NB4 (cell line): ENCODE measurements at regions not wholly inside any gene's neighbourhood (a gene's known extent, or its start where the extent isn't known, plus 50 kb on each side); places are given as distances from the start of the nearest gene placed in this dataset.

Source experiments
- DNase-seq: peaks from one replicate; pipeline ENCODE4 v3.0.0; 2010; ENCODE audit warnings: low read depth
- H3K4me3 ChIP-seq: one replicate; pipeline ENCODE4 v1.5.1; 2011; ENCODE audit warnings: mild to moderate bottlenecking, low read depth, low read length, moderate library complexity
- MYC ChIP-seq: IDR thresholded peaks from 2 replicates; pipeline ENCODE4 v1.6.1; 2011; ENCODE audit warnings: low read depth, low read length
- POLR2A ChIP-seq: IDR thresholded peaks from 2 replicates; pipeline ENCODE4 v1.6.1; 2011; ENCODE audit warnings: mild to moderate bottlenecking; ENCODE audit not compliant: insufficient read length; ENCODE audit errors: extremely low read depth
- TF ChIP-seq, protein P1 (sequence below): IDR thresholded peaks from one replicate; pipeline ENCODE4 v1.5.1; 2012; ENCODE audit warnings: low read depth, low read length
- TF ChIP-seq, protein P2 (sequence below): IDR thresholded peaks from 2 replicates; pipeline ENCODE4 v1.6.1; 2011; ENCODE audit warnings: low read depth, low read length

DNA sequence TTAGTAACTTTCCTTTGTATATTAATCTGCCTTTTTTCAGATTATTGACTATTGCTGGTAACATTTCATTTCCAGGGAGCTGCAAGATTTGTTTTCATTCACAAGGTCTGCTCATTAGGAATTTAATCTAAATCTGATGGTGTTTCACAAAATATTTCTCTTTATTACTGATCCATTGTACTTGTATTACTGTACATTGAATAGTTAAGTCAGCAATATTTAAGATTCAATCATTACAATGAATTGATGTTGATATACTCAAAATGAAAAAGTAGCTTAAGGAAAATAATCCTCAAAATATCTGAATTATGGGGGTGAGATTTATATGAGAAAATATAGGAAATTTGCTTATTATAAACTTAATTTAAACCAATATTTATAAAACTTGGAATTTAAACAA is 308.6 kb upstream of the PBX1 start:
- TF ChIP-seq, protein P1, sequence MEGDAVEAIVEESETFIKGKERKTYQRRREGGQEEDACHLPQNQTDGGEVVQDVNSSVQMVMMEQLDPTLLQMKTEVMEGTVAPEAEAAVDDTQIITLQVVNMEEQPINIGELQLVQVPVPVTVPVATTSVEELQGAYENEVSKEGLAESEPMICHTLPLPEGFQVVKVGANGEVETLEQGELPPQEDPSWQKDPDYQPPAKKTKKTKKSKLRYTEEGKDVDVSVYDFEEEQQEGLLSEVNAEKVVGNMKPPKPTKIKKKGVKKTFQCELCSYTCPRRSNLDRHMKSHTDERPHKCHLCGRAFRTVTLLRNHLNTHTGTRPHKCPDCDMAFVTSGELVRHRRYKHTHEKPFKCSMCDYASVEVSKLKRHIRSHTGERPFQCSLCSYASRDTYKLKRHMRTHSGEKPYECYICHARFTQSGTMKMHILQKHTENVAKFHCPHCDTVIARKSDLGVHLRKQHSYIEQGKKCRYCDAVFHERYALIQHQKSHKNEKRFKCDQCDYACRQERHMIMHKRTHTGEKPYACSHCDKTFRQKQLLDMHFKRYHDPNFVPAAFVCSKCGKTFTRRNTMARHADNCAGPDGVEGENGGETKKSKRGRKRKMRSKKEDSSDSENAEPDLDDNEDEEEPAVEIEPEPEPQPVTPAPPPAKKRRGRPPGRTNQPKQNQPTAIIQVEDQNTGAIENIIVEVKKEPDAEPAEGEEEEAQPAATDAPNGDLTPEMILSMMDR: no peak
- TF ChIP-seq MYC (no peak), POLR2A (no peak)
- TF ChIP-seq, protein P2, sequence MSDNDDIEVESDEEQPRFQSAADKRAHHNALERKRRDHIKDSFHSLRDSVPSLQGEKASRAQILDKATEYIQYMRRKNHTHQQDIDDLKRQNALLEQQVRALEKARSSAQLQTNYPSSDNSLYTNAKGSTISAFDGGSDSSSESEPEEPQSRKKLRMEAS: no peak
- H3K4me3 ChIP-seq: no peak overlapping the region
- no peak for DNase-seq

DNA sequence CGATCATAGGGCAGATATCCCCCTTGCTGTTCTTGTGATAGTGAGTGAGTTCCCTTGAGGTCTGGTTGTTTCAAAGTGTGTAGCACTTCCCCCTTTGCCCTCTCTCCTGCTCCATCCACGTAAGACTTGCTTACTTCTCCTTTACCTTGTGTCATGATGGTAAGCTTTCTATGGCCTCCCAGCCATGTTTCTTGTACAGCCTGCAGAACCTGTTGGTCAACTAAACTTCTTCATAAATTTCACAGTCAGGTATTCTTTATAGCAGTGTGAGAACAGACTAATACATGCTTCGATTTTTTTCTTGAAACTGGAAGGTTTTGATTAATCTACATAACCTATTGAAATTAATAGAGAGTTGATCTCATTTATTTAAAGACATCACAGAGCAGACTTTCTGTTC is 302.5 kb upstream of the PBX1 start:
- no peak overlapping the region for H3K4me3 ChIP-seq
- no peak for DNase-seq
- TF ChIP-seq, protein P1: no peak
- TF ChIP-seq POLR2A: no peak
- TF ChIP-seq, protein P2: no peak
- no peak for TF ChIP-seq MYC

DNA sequence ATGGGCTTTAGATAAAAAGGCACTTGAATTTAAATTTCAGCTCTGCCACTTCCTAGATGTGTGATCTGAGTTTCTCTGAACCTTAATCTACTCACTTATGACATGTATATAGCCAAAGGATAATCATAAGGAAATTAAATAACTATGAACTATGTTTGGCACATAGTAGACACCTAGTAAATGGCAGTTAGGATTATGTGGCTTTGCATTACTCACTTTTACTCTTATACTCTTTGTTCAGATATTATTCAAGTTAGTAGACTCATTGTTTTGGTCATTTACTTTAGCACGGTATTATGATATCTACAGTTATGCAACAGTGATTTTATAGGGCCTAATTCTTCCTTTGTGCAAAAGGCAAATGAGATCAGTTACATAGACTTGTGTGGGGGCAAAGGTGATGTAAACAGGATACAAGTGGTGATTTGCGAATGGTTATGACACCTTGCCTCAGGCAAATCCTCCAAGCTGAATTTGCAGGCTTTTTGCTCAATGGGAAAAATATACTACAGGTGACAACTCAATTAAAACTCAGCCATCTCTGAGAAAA is 297.2 kb upstream of the PBX1 start:
- no peak for DNase-seq
- no peak for TF ChIP-seq MYC
- H3K4me3 ChIP-seq: no peak overlapping the region

DNA sequence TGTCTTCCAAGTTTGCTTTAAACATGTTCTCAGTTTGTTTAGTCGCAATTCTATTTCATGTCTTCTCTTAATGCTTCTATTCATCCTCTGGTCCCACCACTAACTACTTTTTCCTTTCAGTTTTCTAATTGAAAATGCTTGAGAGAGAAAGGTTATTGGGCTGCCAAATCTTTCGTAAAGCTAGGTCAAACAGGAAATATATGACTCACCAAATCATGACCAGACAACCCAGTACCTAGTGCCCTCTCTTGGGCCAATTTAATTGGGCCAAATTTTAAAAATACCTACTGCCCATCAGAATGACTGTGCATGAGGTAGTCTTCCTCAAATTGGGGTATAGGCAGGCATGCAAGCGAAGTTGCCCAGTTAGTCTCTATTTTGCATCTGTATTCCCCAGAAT is 295.4 kb upstream of the PBX1 start:
- TF ChIP-seq, protein P1: no peak
- TF ChIP-seq MYC: no peak
- TF ChIP-seq, protein P2: no peak
- no peak for TF ChIP-seq POLR2A
- H3K4me3 ChIP-seq: no peak overlapping the region
- DNase-seq: no peak

DNA sequence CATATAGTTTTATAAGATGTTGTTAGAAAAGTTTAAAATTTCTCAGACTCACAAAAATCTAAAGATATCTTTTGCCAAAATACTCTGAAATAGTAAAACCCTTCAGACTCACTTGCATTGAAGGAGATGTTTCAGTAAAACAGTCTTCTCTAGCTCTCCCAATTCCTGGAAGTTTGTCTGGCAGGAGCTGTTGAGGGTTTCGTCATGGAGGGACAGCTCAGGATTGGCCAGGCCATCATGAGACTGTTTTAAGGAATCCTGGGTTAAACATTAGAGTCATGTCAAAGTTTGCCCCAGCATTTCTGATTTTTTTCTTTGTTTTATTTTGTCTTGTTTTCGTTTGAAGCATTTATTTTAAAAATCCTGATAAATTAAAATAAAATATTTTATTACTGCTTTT is 293.8 kb upstream of the PBX1 start:
- no peak for TF ChIP-seq MYC
- TF ChIP-seq, protein P1: no peak
- no peak overlapping the region for H3K4me3 ChIP-seq
- DNase-seq: no peak

DNA sequence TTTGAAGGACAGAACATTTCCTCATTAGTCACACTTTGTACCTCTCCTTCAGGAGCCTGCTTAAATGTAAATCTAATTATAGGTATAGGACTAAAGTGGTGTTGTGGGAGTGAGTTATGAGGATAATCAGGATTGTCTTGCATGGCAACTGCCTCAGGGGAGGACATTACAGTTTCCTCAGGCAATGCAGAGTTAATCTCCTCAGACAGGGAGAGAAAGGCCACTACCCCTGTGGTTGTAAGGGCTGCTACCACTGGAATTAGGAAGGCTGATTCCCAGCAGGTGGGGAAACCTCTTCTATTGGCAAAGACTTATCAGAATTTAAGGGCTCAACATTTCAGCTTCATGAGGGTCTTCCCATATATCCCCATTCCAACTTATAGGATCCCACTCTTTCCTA is 286.8 kb upstream of the PBX1 start:
- TF ChIP-seq, protein P2: no peak
- TF ChIP-seq, protein P1: no peak
- no peak for TF ChIP-seq POLR2A
- TF ChIP-seq MYC: no peak
- DNase-seq: no peak
- no peak overlapping the region for H3K4me3 ChIP-seq
